Right atrium auricular region (tissue), 2 donors: ENCODE measurements at regions not wholly inside any gene's neighbourhood (a gene's known extent, or its start where the extent isn't known, plus 50 kb on each side); places are given as distances from the start of the nearest gene placed in this dataset.

ENCODE experiments used
- DNase-seq: peaks from one replicate; pipeline ENCODE4 v3.0.0-alpha.2; 2019; ENCODE audit warnings: low spot score
- H3K27ac ChIP-seq, 2 donors: fragments of 200-600 bp; sonication (generic); 1 replicate in 1 of 2; 2 replicates in 1 of 2; pipeline ENCODE4 v1.5.1; 2016 to 2019
- H3K27me3 ChIP-seq, 2 donors: fragments of 200-600 bp; sonication (generic); one replicate each; pipeline versions ENCODE4 v1.5.1 to v1.6.0; 2017 to 2019
- H3K36me3 ChIP-seq: fragments of 200-600 bp; sonication (generic); one replicate; pipeline ENCODE4 v1.5.1; 2016
- H3K4me1 ChIP-seq, 2 donors: fragments of 200-600 bp; sonication (generic); one replicate each; pipeline versions ENCODE4 v1.5.1 to v1.6.0; 2017 to 2019
- H3K4me3 ChIP-seq, 2 donors: fragments of 200-600 bp; sonication (generic); 1 replicate in 1 of 2; 2 replicates in 1 of 2; pipeline ENCODE4 v1.5.1; 2017 to 2019; ENCODE audit warnings: mild to moderate bottlenecking in 1 of 2, moderate library complexity in 1 of 2
- H3K9me3 ChIP-seq, 2 donors: fragments of 200-600 bp; sonication (generic); one replicate each; pipeline ENCODE4 v1.5.1; 2019
- CTCF ChIP-seq, 2 donors: fragments of 200-600 bp; sonication (generic); IDR thresholded peaks; one replicate each; pipeline ENCODE4 v1.5.1; 2019; ENCODE audit warnings: antibody characterized with exemption in 2 of 2

GRCh38 chrX:11881485-11882170, 123.6 kb downstream of the MSL3 start:
- Histone ChIP-seq H3K4me1 (no peaks in the 10 kb centered on the region), H3K4me3 (no peak overlapping the region), H3K9me3 (no peaks in the 10 kb centered on the region), H3K27me3 (no peaks in the 10 kb centered on the region), H3K36me3 (no peaks in the 10 kb centered on the region), H3K27ac (no peak overlapping the region)
- TF ChIP-seq CTCF (IDR thresholded peaks at IDR 0.05) = no peak
- no peak for DNase-seq

- no peak for TF ChIP-seq CTCF (IDR thresholded peaks at IDR 0.05)
- H3K4me3 ChIP-seq = no peak overlapping the region
Observed at GRCh38 chrX:11886745-11887144, 128.7 kb downstream of the MSL3 start.

GRCh38 chrX:11887175-11887574, 129.1 kb downstream of the MSL3 start:
- DNase-seq = no peak
- peaks cover 0 to 20% of the 10 kb centered on the region in 2 donors for H3K9me3 ChIP-seq
- no peak overlapping the region for H3K27ac ChIP-seq
- no peak overlapping the region for H3K4me3 ChIP-seq
- H3K4me1 ChIP-seq = no peaks in the 10 kb centered on the region
- TF ChIP-seq CTCF (IDR thresholded peaks at IDR 0.05) = no peak
- H3K27me3 ChIP-seq = no peaks in the 10 kb centered on the region
- H3K36me3 ChIP-seq = no peaks in the 10 kb centered on the region

More at GRCh38 chrX:11886745-11887144, 128.7 kb downstream of the MSL3 start:
- no peaks in the 10 kb centered on the region for H3K27me3 ChIP-seq
- H3K36me3 ChIP-seq = no peaks in the 10 kb centered on the region
- no peaks in the 10 kb centered on the region for H3K4me1 ChIP-seq
- H3K27ac ChIP-seq = no peak overlapping the region
- peaks cover 0 to 20% of the 10 kb centered on the region in 2 donors for H3K9me3 ChIP-seq
- DNase-seq = no peak

GRCh38 chrX:11888421-11888820, 130.4 kb downstream of the MSL3 start:
- TF ChIP-seq CTCF (IDR thresholded peaks at IDR 0.05) = no peak
- DNase-seq = no peak
- Histone ChIP-seq H3K27ac (no peak overlapping the region), H3K27me3 (no peaks in the 10 kb centered on the region), H3K4me3 (no peak overlapping the region), H3K4me1 (no peaks in the 10 kb centered on the region), H3K9me3 (peaks cover 0 to 20% of the 10 kb centered on the region in 2 donors), H3K36me3 (no peaks in the 10 kb centered on the region)

GRCh38 chrX:11889791-11890190, 131.8 kb downstream of the MSL3 start:
- no peak overlapping the region for H3K27ac ChIP-seq
- no peaks in the 10 kb centered on the region for H3K4me1 ChIP-seq
- DNase-seq = no peak
- H3K27me3 ChIP-seq = no peaks in the 10 kb centered on the region
- no peak overlapping the region for H3K4me3 ChIP-seq
- TF ChIP-seq CTCF (IDR thresholded peaks at IDR 0.05) = no peak
- no peaks in the 10 kb centered on the region for H3K36me3 ChIP-seq
- H3K9me3 ChIP-seq = peaks cover 0 to 20% of the 10 kb centered on the region in 2 donors
